HCEC 1CT (cell line): ENCODE measurements at regions not wholly inside any gene's neighbourhood (a gene's known extent, or its start where the extent isn't known, plus 50 kb on each side); places are given as distances from the start of the nearest gene placed in this dataset.

Experiments
- DNase-seq: peaks from one replicate; pipeline ENCODE4 v3.0.0-alpha.2; 2017

DNA sequence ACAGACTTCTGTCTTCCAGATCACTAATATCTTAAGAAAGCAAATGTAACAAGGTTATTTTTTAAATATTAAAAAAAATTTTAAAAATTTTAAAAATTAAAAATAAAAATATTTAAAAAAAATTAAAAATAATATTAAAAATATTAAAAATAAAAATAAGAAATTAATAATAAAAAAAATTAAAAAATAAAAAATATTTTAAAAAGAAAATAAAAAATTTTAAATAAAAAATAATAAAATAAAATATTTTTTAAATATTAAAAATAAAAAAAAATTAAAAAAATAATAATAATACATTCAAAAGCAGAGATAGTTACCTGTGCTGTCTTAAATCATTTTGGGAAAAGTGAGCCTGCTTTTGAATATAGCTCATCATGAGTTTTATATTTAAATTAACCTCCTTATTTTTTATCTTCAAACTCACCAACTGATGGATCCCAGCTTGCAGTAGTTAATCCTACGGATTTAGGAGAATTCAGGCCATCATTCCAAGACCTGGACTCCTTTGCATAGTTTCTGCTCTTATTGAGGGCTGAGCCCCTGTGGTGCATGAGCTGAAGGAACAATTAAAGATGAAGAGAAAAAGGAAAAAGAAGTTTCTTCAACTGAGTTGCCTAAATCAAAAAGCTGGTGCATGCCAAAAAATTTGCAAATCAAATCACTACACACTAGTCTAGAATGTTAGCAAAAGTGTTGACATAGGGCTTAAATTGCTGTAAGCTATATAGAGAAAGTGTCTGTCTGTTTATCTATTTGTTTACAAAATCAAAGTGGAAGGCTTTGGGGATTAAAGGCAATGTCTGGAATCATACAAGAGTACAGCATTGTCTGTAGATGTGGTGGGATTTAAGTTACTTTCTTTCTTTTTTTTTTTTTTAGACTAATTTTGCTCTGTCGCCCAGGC lies 50.5 kb upstream of the ZNF438 start:
- DNase-seq = no peak

DNA sequence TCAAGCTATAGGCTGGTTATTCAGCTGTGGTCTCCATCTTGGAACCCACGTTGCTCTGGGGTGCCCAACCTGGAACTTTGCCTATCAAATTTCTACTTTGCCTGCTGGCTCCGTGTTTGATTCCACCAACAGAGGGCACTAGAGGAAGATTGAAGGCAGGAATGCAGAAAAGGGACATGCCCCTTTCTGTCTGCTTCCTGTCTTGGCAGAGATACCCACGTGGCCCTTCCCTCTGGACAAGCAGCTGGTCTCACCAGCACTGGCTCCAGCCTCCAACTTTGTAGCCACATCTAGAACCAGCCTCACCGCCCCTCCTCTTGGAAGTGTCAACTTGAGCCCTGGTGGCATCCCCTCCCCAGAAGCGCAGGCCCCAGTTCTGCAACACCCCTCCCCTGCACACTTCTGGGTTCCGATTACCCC lies 52.1 kb upstream of the ZNF438 start:
- peak; percentile 72 for DNase-seq

DNA sequence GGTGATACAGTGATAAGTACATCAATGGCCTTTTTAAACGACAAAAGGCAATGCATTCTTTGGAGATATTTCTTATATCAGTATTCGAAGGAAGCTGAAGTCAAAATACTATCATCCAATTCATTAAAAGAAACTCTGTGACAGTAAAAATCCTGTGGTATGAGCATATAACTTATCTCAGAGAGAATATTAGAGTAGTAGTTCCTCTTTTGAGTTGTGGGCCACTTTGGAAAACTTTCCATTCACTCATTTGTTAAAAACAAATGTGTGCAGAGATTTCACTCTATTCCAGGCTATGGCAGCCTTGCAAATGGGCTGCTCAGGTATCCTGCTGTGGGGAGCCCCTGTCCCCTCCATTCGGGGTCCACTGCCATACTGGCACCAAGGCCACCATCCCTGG lies 55.3 kb upstream of the ZNF438 start:
- no peak for DNase-seq

DNA sequence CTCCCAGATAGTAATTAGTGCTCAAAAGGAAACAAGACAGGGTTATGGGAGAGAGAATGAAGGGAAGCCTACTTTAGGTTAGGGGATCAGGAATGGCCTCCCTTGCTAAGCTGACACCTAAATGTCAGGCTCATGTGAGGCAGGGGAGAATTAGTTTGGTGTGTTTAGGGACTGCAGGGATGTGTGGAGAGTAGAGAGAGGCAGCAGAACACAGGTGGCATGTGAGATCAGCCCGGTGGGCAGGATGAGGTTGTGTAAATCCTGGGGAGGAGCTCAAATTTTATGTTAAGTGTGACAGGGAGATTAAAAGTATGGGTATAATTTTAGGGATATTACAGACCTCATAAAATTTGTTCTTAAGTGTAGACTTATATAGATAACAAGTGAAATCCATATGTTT lies 56.2 kb upstream of the ZNF438 start:
- no peak for DNase-seq

DNA sequence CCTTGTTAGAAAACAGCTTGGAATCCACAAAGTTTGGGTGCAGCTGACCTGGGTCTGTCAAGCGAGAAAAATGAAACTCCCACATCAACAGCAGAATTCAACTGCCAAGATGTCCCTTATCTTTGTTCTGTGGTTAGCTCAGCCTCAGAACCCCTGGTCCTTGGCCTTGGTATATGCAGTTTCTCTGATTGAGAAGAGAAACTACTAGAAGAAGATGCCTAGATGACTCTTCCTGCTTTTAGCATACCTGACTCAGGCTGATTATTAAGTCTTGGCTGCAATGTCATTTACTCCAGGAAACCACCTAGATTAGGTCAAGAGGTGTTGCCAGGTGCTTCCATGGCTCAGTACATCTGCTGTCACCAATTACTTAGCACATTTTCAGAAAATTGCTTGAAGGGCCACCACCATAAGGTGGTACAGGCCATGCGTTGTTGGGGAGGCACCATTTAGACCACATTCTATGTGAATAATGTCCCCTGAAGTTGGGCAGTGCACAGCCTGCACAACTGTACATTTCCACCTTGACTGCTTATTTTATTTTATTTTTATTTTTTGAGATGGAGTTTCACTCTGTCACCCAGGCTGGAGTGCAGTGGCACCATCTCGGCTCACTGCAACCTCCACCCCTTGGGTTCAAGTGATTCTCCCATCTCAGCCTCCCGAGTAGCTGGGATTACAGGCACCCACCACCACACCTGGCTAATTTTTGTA lies 59.4 kb upstream of the ZNF438 start:
- no peak for DNase-seq

DNA sequence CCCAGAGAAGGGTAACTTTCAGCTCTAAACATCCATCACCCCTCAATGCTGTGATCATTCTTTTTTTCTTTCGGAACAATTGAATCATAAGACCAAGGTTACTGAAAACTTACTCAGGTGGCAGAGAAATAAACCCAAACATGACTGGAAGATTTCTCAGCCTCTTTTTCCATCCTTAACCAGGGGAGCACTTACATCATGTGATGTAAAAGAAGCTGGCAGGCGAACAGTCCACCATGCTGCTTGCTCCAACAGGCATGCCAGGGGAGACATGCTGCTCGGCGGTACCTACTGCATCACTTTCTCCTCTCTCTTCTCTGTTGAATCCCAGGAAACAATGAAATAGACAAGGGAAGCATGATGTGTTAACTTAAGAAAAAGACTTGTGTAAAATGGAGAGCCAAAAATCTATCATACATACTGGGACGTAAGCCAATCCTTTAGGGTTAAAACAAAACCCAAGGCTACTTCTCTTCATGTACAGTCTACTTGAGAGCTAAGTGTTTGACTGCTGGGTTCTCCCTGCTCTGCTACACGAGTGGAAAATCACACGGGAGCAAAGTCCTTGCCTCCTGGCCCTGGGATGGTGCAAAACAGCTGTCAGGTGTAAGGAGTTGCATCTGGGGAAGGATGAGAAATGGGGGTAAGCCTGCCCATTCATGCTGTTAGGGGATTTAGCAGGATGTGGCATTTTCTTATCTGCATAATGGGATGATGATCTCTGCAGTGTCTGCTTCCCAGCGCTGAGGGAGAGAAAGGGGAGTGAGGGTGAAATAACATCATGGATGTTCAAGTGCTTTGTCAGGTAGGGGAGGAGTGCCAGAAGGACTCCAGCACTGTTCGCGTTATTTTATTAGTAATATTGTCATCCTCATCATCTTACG lies 64.3 kb upstream of the ZNF438 start:
- DNase-seq = no peak

DNA sequence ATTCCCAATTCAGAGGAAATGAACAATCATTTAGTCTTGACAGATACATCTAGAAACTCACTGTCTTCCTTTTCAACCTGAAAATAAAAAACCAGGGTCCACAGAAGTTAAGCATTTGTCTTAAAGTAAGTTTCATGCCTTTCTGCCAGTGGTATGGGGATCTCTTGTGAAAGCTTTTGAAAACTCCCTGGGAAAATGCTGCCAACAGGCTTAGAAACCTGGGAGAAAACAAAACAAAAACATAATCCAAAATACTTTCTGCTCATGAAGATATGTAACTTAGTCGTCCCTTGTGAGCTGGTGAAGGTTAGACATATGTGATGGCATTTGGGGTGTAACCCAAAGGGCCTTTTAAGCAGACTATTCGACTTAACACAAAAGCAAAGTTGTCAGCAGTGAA lies 66.4 kb upstream of the ZNF438 start:
- DNase-seq = no peak

DNA sequence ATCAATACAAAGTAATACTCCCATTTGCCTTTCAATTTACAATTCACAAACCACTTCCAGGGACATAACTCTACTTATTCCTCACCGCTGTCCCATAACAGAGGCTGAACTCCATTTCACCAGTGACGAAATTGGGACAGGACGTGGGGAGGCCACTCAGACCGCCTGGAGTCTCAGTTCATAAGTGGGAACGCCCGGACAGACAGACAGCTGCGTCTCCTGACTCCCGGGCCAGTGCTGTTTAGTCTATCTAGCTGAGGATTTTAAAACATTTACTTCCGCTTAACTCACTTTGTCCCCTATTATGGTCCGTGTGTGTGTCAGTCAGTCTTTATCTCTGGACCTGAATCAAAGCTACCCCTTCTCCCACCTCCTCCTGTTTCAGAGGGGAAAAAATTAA lies 67.4 kb upstream of the ZNF438 start:
- DNase-seq = no peak

DNA sequence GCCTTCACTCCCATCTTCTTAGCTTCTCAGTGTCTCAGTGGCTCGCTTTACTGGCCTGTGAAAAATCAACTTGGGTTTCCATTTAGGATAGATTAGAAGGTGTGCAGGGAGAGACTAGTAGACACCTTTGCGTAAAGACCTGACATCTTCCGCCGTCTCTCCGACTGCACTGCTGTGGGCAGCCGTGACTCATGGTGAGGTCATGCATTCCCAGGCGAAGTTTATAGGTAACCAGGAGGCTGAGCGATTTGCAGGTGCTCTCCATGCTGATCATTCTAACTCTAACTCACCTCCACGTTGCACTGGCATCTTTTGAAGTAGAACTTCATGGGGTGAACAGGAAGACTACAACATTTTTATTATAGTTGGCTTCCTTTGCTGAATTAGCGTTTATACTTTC lies 68.0 kb upstream of the ZNF438 start:
- DNase-seq = no peak

DNA sequence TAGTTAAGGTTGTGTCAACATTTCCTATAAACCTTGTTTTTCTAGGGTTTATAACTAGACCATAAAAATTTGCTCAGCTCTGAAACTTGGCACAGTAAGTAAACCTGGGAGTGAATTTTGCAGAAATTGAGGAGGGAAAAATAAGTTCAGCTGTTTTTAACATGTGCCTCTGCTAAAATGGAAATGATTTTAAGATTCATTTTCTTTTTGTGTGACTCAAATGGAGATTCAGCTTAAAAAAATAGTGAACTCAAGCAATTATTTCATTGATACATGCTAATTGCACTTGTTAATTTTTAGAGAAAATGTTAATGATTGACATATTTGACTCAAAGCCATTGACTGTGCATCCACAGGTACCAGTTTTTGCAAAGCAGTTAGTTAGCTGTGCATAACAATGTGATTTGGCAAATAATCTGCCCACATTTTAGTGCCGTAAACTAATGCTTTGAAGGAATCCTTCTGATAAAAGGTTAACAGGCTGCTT lies 68.5 kb upstream of the ZNF438 start:
- no peak for DNase-seq

DNA sequence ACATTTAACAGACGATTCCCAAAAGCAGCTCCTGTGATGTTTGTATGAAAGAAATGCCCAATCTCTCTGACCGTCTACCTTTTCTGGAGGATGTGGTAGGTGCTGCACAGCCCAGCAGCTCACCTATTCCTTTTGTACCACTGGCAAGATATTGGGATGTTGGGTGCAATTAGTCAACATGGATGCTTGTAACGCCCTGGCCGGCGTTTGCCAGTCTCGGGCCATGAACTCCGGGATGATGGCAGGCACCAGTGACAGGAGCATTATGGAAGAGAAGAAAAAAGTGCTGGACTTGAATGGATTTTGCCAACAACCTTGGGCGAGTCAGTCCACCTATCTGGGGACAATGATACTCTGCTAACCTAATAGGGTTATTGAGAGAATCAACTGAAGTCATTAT lies 69.0 kb upstream of the ZNF438 start:
- no peak for DNase-seq

DNA sequence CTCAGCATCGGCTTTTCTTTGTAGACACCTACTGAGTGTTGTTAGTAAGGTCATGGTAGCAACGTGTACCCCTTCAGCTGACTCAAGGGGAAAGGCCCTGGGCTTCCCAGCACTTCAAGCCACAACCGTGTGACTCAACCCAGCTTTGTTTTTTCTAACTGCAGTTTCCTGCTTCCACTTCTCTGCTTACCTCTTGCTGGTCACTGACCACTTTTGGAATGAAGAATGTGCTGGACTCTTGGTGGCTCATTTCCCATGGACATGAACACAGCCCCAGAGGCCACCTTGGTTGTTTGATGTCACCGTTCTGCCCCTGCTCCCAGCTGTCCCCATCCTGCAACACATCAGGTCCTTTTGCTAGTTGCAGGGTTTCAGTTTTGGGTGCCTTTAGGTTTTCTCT lies 69.5 kb upstream of the ZNF438 start:
- DNase-seq = peak; percentile 90

DNA sequence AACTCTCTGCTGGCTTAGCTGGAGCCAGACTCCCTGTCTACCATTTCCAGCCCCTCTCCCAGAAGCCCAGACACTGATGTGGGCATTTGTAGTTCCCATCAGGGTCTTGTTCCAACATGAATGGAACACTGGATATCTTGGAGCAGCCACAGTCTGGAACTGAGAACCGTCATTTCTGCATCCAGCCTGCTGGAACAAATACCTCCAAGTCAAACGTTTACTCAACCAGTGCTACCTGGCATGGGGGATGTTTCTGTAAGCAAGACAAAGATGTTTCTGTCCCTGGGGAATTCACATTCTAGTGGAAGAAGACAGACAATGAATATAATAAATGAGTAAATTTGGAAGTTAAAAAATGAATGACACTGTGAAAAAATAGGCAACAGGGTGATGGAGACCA lies 70.8 kb upstream of the ZNF438 start:
- no peak for DNase-seq

DNA sequence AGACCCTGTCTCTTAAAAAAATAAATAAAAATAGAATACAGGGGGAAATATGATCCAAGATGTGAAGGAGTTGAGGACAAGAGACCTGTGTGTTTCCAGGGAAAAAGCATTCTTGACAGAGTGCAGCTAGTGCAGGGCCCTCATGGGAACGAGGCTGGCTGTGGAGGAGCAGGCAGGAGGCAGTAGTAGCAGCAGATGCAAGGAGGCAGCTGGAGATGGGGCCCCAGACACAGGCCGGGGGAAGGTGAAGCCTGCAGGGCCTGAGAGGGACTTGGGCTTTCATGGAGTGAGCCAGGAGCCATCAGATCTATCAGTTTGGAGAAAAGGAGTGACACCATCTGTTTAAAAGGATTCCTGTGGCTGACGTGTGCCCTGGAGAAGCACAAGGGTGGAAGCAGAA lies 71.4 kb upstream of the ZNF438 start:
- no peak for DNase-seq

DNA sequence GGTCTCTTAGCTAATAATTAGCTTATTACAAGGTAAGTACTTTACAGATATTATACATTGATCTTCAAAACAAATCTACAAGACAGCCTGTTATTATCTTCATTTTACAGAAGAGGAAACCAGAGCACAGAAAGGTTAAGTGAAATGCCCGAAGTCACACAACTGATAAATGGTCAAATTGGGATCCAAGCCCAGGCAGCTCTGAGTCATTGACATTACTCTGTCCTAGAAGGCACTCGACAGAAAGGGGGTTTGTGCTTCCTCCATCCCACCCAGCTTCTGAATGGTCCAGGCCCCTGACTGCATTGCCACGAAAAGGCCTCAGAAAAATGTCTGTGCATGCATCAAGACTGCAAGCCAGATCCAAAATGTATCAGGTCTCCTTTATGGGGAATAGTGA lies 81.3 kb upstream of the ZNF438 start:
- no peak for DNase-seq

DNA sequence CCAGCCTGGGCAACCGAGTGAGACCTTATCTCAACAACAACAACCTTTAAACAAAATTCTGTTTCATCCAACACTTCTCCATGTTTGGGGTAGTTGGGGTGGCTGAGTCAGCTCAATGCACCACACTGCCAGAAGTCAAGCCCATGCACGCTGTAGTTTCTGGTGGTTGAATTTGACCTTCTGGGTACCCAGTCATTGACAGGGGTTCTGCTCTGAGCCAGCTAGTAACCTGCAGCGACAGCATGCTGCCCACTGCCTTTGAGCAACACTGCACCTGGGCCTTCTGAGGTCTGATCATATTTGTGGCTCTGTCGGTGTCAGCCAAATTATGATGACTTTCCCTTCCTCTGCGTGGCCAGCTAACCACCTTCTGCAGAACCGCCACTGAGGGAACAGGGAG lies 84.6 kb upstream of the ZNF438 start:
- no peak for DNase-seq

DNA sequence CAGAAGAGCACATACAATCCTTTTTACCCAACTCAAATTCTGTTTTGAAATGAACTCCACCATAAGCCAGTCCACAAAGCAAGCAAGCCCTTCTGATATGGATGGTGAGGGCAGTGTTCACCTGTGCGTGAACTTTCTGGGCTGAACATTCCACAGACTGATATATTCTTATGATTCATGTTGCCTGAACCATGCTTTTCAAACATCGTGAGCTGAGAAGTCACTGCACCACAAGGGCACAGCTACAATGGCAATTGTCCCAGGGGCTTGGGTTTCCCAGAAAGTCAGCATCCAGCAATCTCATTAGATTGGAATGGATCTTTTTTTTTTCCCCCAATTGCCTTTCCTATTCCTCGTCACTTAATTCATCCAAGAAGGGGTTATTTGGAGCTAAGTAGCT lies 86.9 kb upstream of the ZNF438 start:
- no peak for DNase-seq

DNA sequence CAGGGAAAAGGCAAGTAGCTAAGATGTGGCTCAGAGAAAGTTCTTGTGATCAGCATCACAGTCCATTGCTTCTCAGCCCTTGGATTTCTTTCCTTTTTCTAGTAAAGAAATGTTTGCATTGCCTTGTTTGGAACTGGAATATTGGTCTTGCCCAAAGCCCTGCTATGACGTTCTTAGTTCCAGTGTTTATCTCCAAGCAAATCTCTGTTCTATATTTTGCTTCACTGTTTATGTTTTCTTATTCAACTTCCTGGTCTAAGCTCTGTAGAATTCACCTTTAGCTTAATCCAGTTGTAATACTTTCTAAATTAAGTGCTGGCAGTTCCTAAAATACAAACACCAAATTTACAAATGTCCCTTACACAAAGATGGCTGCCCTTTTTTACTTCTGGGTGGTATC lies 88.7 kb upstream of the ZNF438 start:
- DNase-seq = peak; percentile 30

DNA sequence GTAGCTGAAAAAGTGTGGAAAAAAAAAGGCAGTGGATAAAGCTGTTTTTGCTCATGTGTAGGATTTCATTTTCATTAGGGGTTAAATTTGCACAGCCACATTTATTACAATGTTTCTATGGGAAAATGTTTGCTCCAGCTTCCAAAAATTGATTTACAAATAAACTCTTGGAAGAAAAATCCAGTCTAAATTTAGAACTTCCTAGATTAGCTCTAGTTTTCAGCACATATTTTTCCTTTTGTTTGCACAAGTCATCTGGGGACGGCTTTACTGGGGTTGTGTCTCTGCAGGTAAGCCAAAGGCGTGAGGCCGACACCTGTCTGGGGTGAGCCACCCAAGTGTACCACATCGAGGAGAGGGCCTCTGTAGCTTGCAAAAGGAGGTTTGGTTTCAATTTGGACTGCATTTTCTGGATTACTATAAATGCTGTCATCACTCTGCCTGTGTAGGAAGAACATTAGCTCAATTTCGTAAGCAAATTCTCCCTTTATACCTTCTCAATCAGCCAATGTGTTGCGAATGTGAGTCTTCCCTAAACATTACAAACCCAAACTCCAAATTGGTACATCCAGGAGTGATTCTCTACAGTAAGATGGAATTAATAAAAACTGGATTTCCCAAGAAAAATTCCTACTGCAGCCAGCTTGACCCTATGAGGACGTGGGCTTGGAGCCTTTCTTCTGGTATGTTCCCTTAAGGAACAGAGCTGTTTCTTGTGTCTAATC lies 89.5 kb upstream of the ZNF438 start:
- DNase-seq = peak; percentile 53

DNA sequence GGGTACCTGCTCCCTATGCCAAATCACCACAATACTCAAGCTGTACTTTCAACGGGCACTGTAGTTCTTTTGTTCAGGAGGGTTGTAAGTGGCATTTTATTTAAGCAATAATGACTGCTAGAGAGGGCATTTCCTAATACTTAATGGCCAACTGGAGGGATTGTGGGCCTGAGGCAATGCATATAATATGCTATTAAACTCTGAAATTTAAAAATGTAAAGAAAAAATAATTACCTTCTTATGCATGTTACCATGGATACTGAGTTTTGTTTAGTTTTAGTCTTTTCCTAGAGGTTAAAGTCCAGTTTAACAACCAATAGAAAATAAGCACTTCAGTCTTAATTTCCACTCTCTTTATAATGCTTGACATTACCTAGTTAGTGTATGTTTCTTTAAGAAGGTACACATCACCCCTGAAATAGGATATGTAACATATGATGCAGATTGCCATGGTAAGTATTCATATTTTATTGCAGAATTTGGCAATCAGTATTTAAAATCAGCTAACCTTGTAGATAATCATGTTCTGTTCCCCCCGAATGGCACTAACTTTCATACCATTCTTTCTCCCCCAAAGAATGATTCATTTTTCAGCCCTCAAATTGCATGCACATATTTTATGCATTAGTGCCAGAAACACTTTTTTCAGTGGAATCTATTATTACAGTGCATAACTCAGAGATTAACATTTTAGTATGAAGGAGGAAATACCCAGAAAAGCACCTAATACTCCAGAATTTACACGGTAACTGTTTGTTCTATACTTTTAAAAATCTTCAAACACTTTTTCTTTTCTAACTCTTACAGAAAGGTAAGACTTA lies 90.3 kb upstream of the ZNF438 start:
- DNase-seq = peak; percentile 78

DNA sequence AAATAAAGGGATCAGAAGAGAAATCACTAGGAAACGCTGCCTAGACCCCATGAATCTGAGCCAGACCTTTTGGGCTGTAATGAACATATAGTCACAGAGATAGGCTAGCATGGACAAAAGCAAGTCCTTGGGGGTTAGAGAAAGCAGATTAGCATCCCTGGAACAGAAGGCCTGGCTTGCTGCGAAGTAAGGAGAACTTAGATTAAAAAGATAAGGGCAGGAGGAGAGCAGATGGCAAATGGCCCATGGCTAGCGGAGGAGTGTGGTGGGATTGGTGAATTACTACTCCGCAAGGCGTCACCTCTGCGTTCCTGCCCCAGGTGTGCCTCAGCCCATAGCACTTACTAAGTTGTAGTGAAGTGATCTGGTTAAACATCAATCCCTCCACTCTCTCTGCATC lies 92.3 kb upstream of the ZNF438 start:
- no peak for DNase-seq

DNA sequence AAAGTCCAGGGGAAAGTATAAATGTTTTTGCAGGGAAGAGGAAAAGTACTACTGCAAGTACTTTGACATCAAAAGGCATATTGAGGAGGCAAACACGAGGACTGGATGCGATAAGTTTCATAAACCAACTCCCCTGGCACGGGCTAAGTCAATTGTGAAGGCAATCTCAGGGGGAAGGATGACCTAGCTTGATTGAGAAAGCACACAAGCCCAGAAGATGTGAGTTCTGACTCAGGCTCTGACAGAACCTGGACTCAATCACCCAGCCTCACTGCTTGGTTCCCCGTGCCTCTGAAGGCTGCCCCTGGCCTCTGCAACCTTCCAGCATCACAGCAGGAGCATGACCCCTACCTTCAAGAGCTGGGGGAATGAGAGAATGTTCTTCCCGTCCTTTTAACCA lies 93.2 kb upstream of the ZNF438 start:
- DNase-seq = no peak
